ENCODE measurements at regions not wholly inside any gene's neighbourhood (a gene's known extent, or its start where the extent isn't known, plus 50 kb on each side); places are given as distances from the start of the nearest gene placed in this dataset.

GRCh38 chr1:175892686-175893085, 149.3 kb upstream of the TNR start:
- no peak overlapping the region for H3K56ac ChIP-seq (ENCODE audit: insufficient read length, low read depth, low read length)
- H2BK12ac ChIP-seq (ENCODE audit: insufficient read length, low read depth, low read length), result no peak overlapping the region
- H4K8ac ChIP-seq (replicated peaks; ENCODE audit: insufficient read length, low read depth, low read length), result no peak overlapping the region
- Mint-ChIP-seq H3K4me3 (no peak overlapping the region; a peak in 1 of 5 replicates), H3K9me3 (no peaks in the 10 kb centered on the region), H3K27me3 (ENCODE audit: low read depth) (peaks cover 99% of the 10 kb centered on the region), H3K36me3 (ENCODE audit: insufficient read depth in 1 of 3, low read depth in 3 of 3) (no peaks in the 10 kb centered on the region; a peak in 2 of 7 replicates), H3K27ac (no peak overlapping the region; a peak in 1 of 7 replicates), H3K4me1 (peaks cover 10 to 11% of the 10 kb centered on the region in 2 experiments)
- no peak overlapping the region for H2BK20ac ChIP-seq (ENCODE audit: low read depth, low read length, poor library complexity, severe bottlenecking)
- H3K18ac ChIP-seq (ENCODE audit: insufficient read length, low read depth, low read length), result no peak overlapping the region
- H3T11ph ChIP-seq (ENCODE audit: low read length), result no peak overlapping the region
- H3K9ac ChIP-seq (ENCODE audit: extremely low read depth, insufficient read length, low read length), result no peak overlapping the region
- no peak for DNase-seq
- no peaks in the 10 kb centered on the region for H4K20me1 ChIP-seq (ENCODE audit: control insufficient read depth, insufficient read depth, insufficient read length)
- no peak overlapping the region for H2BK5ac ChIP-seq (ENCODE audit: insufficient read length, low read length)
- no peaks in the 10 kb centered on the region for H3K9me3 ChIP-seq (ENCODE audit: control insufficient read depth, low read depth, low read length)
- H3K27ac ChIP-seq (ENCODE audit: insufficient read length, low read depth, low read length), result no peak overlapping the region
- TF ChIP-seq CTCF (conservative IDR thresholded peaks at IDR 0.05), result no peak
- H3K4me1 ChIP-seq (ENCODE audit: insufficient read depth, low read length), result no peaks in the 10 kb centered on the region
- no peak overlapping the region for H4K91ac ChIP-seq (ENCODE audit: insufficient read length, low read depth, low read length)
- peaks cover 37% of the 10 kb centered on the region; the same call in 1 of the 2 replicates for H3K27me3 ChIP-seq (ENCODE audit: insufficient read depth, low read length)
- no CpG with 5 or more reads among the region's 5 CpGs for WGBS (ENCODE audit: extremely low coverage, insufficient read length, low lambda C conversion rate)
- H2AK5ac ChIP-seq (ENCODE audit: insufficient read length, low read length), result no peak overlapping the region
- no peak overlapping the region for H3K4ac ChIP-seq (ENCODE audit: low read depth, low read length)
- H2BK120ac ChIP-seq (ENCODE audit: low read depth, low read length, poor library complexity, severe bottlenecking), result no peak overlapping the region
- H4K5ac ChIP-seq (ENCODE audit: insufficient read length, low read depth, low read length), result no peak overlapping the region
- no peaks in the 10 kb centered on the region for H3K79me2 ChIP-seq (ENCODE audit: insufficient read depth, low read length)
- no peak overlapping the region for H2AFZ ChIP-seq (ENCODE audit: low read length)
- no peak overlapping the region for H2BK15ac ChIP-seq (ENCODE audit: low read depth, low read length)
- no peak overlapping the region for H3K23ac ChIP-seq (ENCODE audit: insufficient read length, low read depth, low read length)
- H3K23me2 ChIP-seq (ENCODE audit: insufficient read length, low read depth, low read length, poor library complexity, severe bottlenecking), result peaks cover 1% of the 10 kb centered on the region
- H3K14ac ChIP-seq (ENCODE audit: insufficient read depth, low read length), result no peak overlapping the region
- no peak overlapping the region for H3K4me2 ChIP-seq (ENCODE audit: insufficient read depth, insufficient read length, low read length)
- no peaks in the 10 kb centered on the region for H3K79me1 ChIP-seq (ENCODE audit: insufficient read depth, low read depth, low read length, poor library complexity, severe bottlenecking)

All from H9 (cell line).